Testis (tissue), 2 donors: ENCODE measurements at regions not wholly inside any gene's neighbourhood (a gene's known extent, or its start where the extent isn't known, plus 50 kb on each side); places are given as distances from the start of the nearest gene placed in this dataset.

Experiments used
- CTCF ChIP-seq, 3 experiments: fragments of 450-650 bp in 2 of 3; fragments of 200-600 bp in 1 of 3; sonication (generic) in 1 of 3; IDR thresholded peaks; one replicate each; pipeline ENCODE4 v1.5.1; 2016 to 2019; ENCODE audit warnings: antibody characterized with exemption in 3 of 3, mild to moderate bottlenecking in 2 of 3, moderate library complexity in 1 of 3
- POLR2A ChIP-seq: fragments of 450-650 bp; IDR thresholded peaks from one replicate; pipeline ENCODE4 v1.6.1; 2017; ENCODE audit warnings: antibody characterized with exemption, mild to moderate bottlenecking, moderate library complexity

GRCh38 chr4:11230866-11231265 is 197.8 kb downstream of the HS3ST1 start:
- no peak for TF ChIP-seq CTCF (IDR thresholded peaks at IDR 0.05)
- TF ChIP-seq POLR2A: no peak
